KMS-11 (cell line): ENCODE measurements at regions not wholly inside any gene's neighbourhood (a gene's known extent, or its start where the extent isn't known, plus 50 kb on each side); places are given as distances from the start of the nearest gene placed in this dataset.

Experiments used
- H2AFZ ChIP-seq: fragments of 200-600 bp; sonication (generic); 2 replicates; pipeline ENCODE4 v1.6.1; 2016; ENCODE audit warnings: antibody characterized with exemption, mixed run types, low read depth
- H3K27ac ChIP-seq: fragments of 200-600 bp; sonication (generic); 2 replicates; pipeline ENCODE4 v1.6.1; 2016; ENCODE audit warnings: mild to moderate bottlenecking, mixed run types
- H3K27me3 ChIP-seq: fragments of 200-600 bp; sonication (generic); 2 replicates; pipeline ENCODE4 v1.6.1; 2017; ENCODE audit warnings: mild to moderate bottlenecking, low read depth, mixed run types, moderate library complexity; ENCODE audit not compliant: insufficient read depth
- H3K36me3 ChIP-seq: fragments of 200-600 bp; sonication (generic); 2 replicates; pipeline ENCODE4 v1.6.1; 2017; ENCODE audit warnings: mild to moderate bottlenecking, mixed run types; ENCODE audit not compliant: insufficient read depth
- H3K4me1 ChIP-seq: fragments of 200-600 bp; sonication (generic); 2 replicates; pipeline ENCODE4 v1.6.1; 2016; ENCODE audit warnings: mild to moderate bottlenecking, low read depth, mixed run types; ENCODE audit not compliant: poor library complexity, severe bottlenecking
- H3K4me2 ChIP-seq: fragments of 200-600 bp; sonication (generic); 2 replicates; pipeline ENCODE4 v1.7.0; 2016; ENCODE audit warnings: mild to moderate bottlenecking, mixed run types
- H3K4me3 ChIP-seq: fragments of 200-600 bp; sonication (generic); IDR thresholded peaks from 2 replicates; pipeline ENCODE4 v1.6.1; 2017; ENCODE audit warnings: low read depth, low read length, mixed read lengths; ENCODE audit not compliant: insufficient read depth
- H3K79me2 ChIP-seq: fragments of 200-600 bp; sonication (generic); 2 replicates; pipeline ENCODE4 v1.6.1; 2016; ENCODE audit warnings: low read depth, mixed run types; ENCODE audit not compliant: insufficient read depth
- H3K9ac ChIP-seq: fragments of 200-600 bp; sonication (generic); 2 replicates; pipeline ENCODE4 v1.6.1; 2016; ENCODE audit warnings: mild to moderate bottlenecking, mixed run types
- H4K20me1 ChIP-seq: fragments of 200-600 bp; sonication (generic); 2 replicates; pipeline ENCODE4 v1.6.1; 2016; ENCODE audit warnings: mild to moderate bottlenecking, mixed run types; ENCODE audit not compliant: insufficient read depth
- CTCF ChIP-seq: fragments of 200-600 bp; sonication (generic); conservative IDR thresholded peaks from 2 replicates; pipeline ENCODE4 v1.6.1; 2017; ENCODE audit warnings: low read depth, mild to moderate bottlenecking, antibody characterized with exemption, low read length, moderate library complexity, mixed read lengths

DNA sequence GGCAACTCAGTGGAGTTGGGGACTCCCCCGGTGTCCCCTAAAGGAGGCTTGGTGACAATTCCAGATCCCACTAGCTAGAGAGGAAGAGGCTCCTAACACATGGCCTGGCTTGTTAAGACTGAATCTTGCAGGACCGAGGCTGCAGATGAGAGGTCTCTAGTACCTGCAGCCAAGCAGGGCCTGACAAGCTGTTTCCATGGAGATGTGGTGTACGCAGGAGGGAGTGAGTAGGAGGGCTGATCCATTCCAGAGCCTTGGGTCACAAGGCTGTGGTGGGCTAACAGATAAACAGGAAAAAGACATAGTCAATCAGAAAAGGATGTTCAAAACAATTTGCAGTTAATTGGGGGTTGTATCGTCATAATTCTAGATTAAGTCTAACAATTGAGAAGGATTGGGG is 77.3 kb upstream of the MKLN1 start:
- H3K4me2 ChIP-seq = no peak overlapping the region
- no peaks in the 10 kb centered on the region for H3K36me3 ChIP-seq
- H2AFZ ChIP-seq = no peak overlapping the region
- no peak overlapping the region for H3K9ac ChIP-seq
- H3K4me1 ChIP-seq = no peaks in the 10 kb centered on the region
- H4K20me1 ChIP-seq = no peaks in the 10 kb centered on the region
- H3K27me3 ChIP-seq = no peaks in the 10 kb centered on the region
- no peak overlapping the region for H3K4me3 ChIP-seq
- TF ChIP-seq CTCF = no peak
- no peaks in the 10 kb centered on the region for H3K79me2 ChIP-seq
- H3K27ac ChIP-seq = no peak overlapping the region

GRCh38 chr7:131251371-131251770 is 76.3 kb upstream of the MKLN1 start:
- Histone ChIP-seq H3K4me1 (no peaks in the 10 kb centered on the region), H3K27ac (no peak overlapping the region), H4K20me1 (no peaks in the 10 kb centered on the region), H3K4me2 (no peak overlapping the region), H3K36me3 (no peaks in the 10 kb centered on the region), H2AFZ (no peak overlapping the region), H3K4me3 (no peak overlapping the region), H3K79me2 (no peaks in the 10 kb centered on the region), H3K27me3 (no peaks in the 10 kb centered on the region), H3K9ac (no peak overlapping the region)
- TF ChIP-seq CTCF = no peak

DNA sequence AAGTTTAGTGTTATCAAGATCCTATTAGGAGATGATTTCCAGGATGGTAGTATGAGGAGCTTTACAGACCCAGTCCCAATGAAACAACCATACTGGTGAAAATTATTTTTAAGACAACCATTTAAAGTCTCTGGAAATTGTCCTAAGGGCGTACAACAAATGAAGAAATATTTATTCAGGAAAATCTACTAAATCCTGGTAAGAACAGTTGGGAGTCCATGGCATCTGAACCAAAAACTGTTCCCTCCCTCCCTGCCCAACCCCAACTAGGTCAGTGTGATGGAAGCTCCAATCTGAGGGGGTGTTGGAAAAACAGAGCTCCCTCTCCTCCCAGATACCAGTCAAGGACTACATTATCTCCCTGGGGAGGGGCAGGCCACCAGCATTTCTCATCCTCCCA is 74.7 kb upstream of the MKLN1 start:
- Histone ChIP-seq H3K36me3 (no peaks in the 10 kb centered on the region), H3K4me3 (no peak overlapping the region), H3K9ac (no peak overlapping the region), H3K79me2 (no peaks in the 10 kb centered on the region), H4K20me1 (no peaks in the 10 kb centered on the region), H3K4me1 (no peaks in the 10 kb centered on the region), H3K4me2 (no peak overlapping the region), H3K27me3 (no peaks in the 10 kb centered on the region), H3K27ac (no peak overlapping the region), H2AFZ (no peak overlapping the region)
- TF ChIP-seq CTCF = no peak

- no peaks in the 10 kb centered on the region for H3K79me2 ChIP-seq
- H3K4me1 ChIP-seq = no peaks in the 10 kb centered on the region
- H3K4me2 ChIP-seq = no peak overlapping the region
- no peaks in the 10 kb centered on the region for H3K36me3 ChIP-seq
- H3K9ac ChIP-seq = no peak overlapping the region
- H2AFZ ChIP-seq = no peak overlapping the region
- H3K27ac ChIP-seq = no peak overlapping the region
- no peaks in the 10 kb centered on the region for H3K27me3 ChIP-seq
- no peaks in the 10 kb centered on the region for H4K20me1 ChIP-seq
- H3K4me3 ChIP-seq = no peak overlapping the region
- no peak for TF ChIP-seq CTCF
Measured at GRCh38 chr7:131254211-131254610, 73.5 kb upstream of the MKLN1 start.

DNA sequence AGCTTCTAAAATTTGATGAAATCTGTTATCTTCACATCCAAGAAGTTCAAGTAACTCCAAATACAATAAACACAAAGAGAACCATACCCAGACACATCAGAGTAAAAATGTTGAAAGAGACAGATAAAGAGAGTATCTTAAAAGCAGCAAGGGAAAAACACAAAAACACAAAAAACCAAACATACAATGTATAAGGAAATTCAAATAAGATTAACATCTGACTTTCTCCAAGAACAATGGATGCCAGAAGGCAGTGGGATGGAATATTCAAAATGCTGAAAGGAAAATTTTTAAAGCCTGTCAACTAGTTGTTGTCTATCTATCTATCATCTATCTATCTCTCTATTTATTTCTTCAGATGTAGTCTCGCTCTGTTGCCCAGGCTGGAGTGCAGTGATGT is 72.4 kb upstream of the MKLN1 start:
- H3K27me3 ChIP-seq = no peaks in the 10 kb centered on the region
- H3K4me2 ChIP-seq = no peak overlapping the region
- H3K27ac ChIP-seq = no peak overlapping the region
- H3K4me3 ChIP-seq = no peak overlapping the region
- no peaks in the 10 kb centered on the region for H3K36me3 ChIP-seq
- H4K20me1 ChIP-seq = no peaks in the 10 kb centered on the region
- no peaks in the 10 kb centered on the region for H3K4me1 ChIP-seq
- no peak overlapping the region for H2AFZ ChIP-seq
- H3K9ac ChIP-seq = no peak overlapping the region
- TF ChIP-seq CTCF = no peak
- H3K79me2 ChIP-seq = no peaks in the 10 kb centered on the region
